Common myeloid progenitor, CD34-positive (primary cell): ENCODE measurements at regions not wholly inside any gene's neighbourhood (a gene's known extent, or its start where the extent isn't known, plus 50 kb on each side); places are given as distances from the start of the nearest gene placed in this dataset.

Experiments
- CTCF ChIA-PET: fragments of 350-600 bp; sonication (Branson Sonifier 250); formaldehyde crosslinking; loops from one replicate; lab custom pipeline; 2021; ENCODE audit warnings: antibody characterized with exemption; lab: Charles Lee
- POLR2A ChIA-PET: fragments of 350-600 bp; sonication (Branson Sonifier 250); formaldehyde crosslinking; loops from one replicate; lab custom pipeline; 2021; ENCODE audit warnings: antibody characterized with exemption; lab: Charles Lee
- DNase-seq, 3 donors: peaks; one replicate each; pipeline versions ENCODE4 v3.0.0 to v3.0.0-alpha.2; 2013
- H3K27ac ChIP-seq, 2 experiments: 1 replicate in 1 of 2; 2 replicates in 1 of 2; pipeline ENCODE4 v1.7.0; 2013; ENCODE audit warnings: inconsistent platforms in 2 of 2, low read length in 2 of 2, mild to moderate bottlenecking in 2 of 2, low read depth in 1 of 2, moderate library complexity in 1 of 2; ENCODE audit not compliant: severe bottlenecking in 2 of 2, insufficient read depth in 1 of 2, poor library complexity in 1 of 2
- H3K27me3 ChIP-seq, 5 experiments: replicated peaks in 2 of 5; 1 replicate in 3 of 5; 2 replicates in 2 of 5; pipeline versions ENCODE4 v1.6.1 to v1.7.0; 2013; ENCODE audit warnings: low read length in 4 of 5, mild to moderate bottlenecking in 2 of 5, moderate library complexity in 2 of 5, inconsistent platforms in 1 of 5; ENCODE audit not compliant: insufficient read depth in 5 of 5, control insufficient read depth in 4 of 5
- H3K36me3 ChIP-seq, 4 experiments: 1 replicate in 2 of 4; 2 replicates in 2 of 4; pipeline versions ENCODE4 v1.6.1 to v1.7.0; 2013; ENCODE audit warnings: low read length in 3 of 4, control low read depth in 1 of 4, mild to moderate bottlenecking in 1 of 4; ENCODE audit not compliant: control insufficient read depth in 4 of 4, insufficient read depth in 4 of 4
- H3K4me1 ChIP-seq, 4 experiments: 1 replicate in 3 of 4; 2 replicates in 1 of 4; pipeline versions ENCODE4 v1.6.1 to v1.7.1; 2013; ENCODE audit warnings: low read length in 3 of 4, mild to moderate bottlenecking in 3 of 4, control low read depth in 1 of 4, inconsistent platforms in 1 of 4, moderate library complexity in 1 of 4; ENCODE audit not compliant: control insufficient read depth in 4 of 4, insufficient read depth in 4 of 4; ENCODE audit errors: control extremely low read depth in 1 of 4
- H3K4me3 ChIP-seq, 7 experiments: 1 replicate in 4 of 7; 2 replicates in 3 of 7; pipeline versions ENCODE4 v1.5.1 to v1.7.0; 2013; ENCODE audit warnings: mild to moderate bottlenecking in 7 of 7, low read length in 6 of 7, moderate library complexity in 6 of 7, inconsistent platforms in 2 of 7, low read depth in 2 of 7, control low read depth in 1 of 7; ENCODE audit not compliant: insufficient read depth in 4 of 7, control insufficient read depth in 1 of 7; ENCODE audit errors: extremely low read depth in 1 of 7
- H3K9me3 ChIP-seq, 5 experiments: 1 replicate in 4 of 5; 2 replicates in 1 of 5; pipeline versions ENCODE4 v1.6.1 to v1.7.1; 2013; ENCODE audit warnings: low read length in 4 of 5, mild to moderate bottlenecking in 2 of 5, inconsistent platforms in 1 of 5, low read depth in 1 of 5, moderate library complexity in 1 of 5; ENCODE audit not compliant: control insufficient read depth in 4 of 5, insufficient read depth in 2 of 5; ENCODE audit errors: control extremely low read depth in 1 of 5
- WGBS: methylation state at CpG from one replicate; pipeline ENCODE4 v1.1.5; 2013; ENCODE audit not compliant: insufficient coverage; 5-methylcytosine and 5-hydroxymethylcytosine counted together

DNA sequence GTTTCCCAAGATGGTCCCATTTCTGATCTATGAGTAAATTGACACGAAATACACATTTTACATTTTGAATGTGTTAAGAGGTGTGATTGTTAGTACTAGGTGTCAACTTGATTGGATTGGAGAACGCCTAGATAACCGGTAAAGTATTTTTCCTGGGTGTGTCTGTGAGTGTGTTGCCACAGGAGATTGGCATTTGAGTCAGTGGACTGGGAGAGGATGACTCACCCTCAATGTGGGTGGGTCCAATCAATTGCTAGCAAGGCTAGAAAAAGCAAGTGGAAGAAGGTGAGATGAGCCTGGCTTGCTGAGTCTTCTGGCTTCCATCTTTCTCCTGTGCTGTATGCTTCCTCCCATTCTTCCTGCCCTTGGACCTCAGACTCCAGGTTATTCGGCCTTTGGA lies 960.7 kb upstream of the PCDH9 start:
- Histone ChIP-seq H3K36me3 (no peaks in the 10 kb centered on the region), H3K4me3 (no peak overlapping the region), H3K27me3 (no peaks in the 10 kb centered on the region), H3K9me3 (no peaks in the 10 kb centered on the region), H3K4me1 (no peaks in the 10 kb centered on the region), H3K27ac (no peak overlapping the region)
- no peak for DNase-seq
- ChIA-PET CTCF (no interaction called here), POLR2A (no interaction called here)
- WGBS = 93% methylated on average over 3 of the region's 4 CpGs

DNA sequence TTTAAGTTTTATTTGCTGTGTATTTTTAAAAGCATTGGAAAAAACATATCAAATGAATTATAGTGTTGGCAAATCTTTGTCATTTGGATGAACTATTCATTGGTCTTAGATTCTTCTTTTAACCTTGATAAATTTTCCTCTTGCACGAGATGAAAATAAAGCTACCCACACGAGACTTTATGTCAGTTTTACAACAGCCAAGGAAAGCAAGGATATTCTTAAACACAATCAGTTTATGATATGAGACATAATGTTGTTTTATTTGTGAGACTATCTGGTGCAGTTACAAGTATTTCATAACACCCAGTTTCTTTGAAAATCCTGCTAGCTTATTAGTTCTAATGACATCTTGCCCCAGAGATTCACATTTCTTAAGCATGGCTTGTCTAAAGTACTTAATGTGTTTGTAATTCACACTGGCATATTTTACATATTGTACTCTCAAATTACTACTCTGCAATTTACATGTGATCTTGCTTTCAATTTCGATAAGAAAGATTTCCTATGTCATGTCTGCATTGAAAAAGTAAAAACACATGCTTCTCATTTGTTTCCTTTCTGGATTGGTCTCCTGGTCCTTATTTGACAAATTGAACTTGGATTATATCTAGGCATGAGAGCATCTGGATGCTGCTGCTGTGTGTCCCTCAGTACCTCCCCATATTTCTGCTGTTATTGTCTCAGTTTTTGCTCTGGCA lies 955.5 kb upstream of the PCDH9 start:
- no peak for DNase-seq
- Histone ChIP-seq H3K4me1 (no peaks in the 10 kb centered on the region), H3K36me3 (no peaks in the 10 kb centered on the region), H3K27ac (no peak overlapping the region), H3K4me3 (no peak overlapping the region), H3K27me3 (no peaks in the 10 kb centered on the region), H3K9me3 (no peaks in the 10 kb centered on the region)
- 22% methylated on average over 1 of the region's 3 CpGs for WGBS
- ChIA-PET POLR2A (no interaction called here), CTCF (no interaction called here)

DNA sequence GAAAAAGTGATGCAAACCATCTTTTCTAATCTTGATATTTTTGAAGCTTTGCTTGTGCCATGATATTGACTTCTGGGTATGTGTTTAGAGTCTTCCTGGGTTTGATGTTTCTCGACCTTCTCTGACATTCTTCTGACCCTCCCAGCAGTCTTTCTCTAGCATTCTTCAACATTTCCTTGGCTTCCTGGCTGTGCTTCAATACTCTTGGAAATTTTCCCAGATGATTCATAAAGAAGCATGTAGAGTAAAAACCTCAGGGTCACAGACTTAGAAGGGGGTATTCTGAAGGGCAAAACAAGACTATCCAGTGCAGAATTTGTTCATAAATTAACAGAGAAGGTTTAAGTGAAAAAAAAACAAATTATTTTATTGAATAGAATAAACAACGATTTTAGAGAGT lies 946.3 kb upstream of the PCDH9 start:
- H3K27me3 ChIP-seq = no peaks in the 10 kb centered on the region
- DNase-seq = no peak
- no peak overlapping the region for H3K27ac ChIP-seq
- WGBS = no CpG with 5 or more reads among the region's 2 CpGs
- POLR2A ChIA-PET = interaction anchor here (0.7 kb wide), 1 partner anchor 818 kb away, joined by 3 read pairs; no protein-coding TSS in a partner anchor
- H3K4me3 ChIP-seq = no peak overlapping the region
- CTCF ChIA-PET = no interaction called here
- H3K4me1 ChIP-seq = peaks cover 0 to 5% (median 0%) of the 10 kb centered on the region in 4 experiments
- no peaks in the 10 kb centered on the region for H3K36me3 ChIP-seq
- peaks cover 0 to 4% (median 0%) of the 10 kb centered on the region in 5 experiments for H3K9me3 ChIP-seq

DNA sequence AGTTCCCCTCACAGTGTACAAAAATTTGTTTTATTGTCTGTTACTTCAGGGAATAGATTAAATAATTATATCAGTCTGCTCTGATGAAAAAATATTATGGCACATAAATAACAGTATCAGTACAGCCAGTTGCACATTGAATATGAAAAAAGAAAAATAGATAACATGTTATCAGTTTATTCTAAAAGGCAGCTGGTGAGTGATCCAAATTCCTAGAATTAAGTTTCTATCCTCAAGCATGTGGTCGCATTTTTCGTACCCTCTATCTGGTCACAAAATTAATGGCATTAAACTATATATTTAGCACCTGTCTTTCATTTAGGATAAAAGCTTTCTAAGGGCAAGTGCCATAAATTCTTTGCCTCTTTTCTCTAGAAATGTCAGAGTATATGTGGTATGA lies 944.8 kb upstream of the PCDH9 start:
- Histone ChIP-seq H3K4me3 (no peak overlapping the region), H3K36me3 (no peaks in the 10 kb centered on the region), H3K27me3 (no peaks in the 10 kb centered on the region), H3K9me3 (peaks cover 0 to 5% (median 3%) of the 10 kb centered on the region in 5 experiments), H3K4me1 (peaks cover 0 to 5% (median 0%) of the 10 kb centered on the region in 4 experiments), H3K27ac (no peak overlapping the region)
- POLR2A ChIA-PET = no interaction called here
- CTCF ChIA-PET = no interaction called here
- WGBS = no CpG with 5 or more reads among the region's 2 CpGs
- no peak for DNase-seq

DNA sequence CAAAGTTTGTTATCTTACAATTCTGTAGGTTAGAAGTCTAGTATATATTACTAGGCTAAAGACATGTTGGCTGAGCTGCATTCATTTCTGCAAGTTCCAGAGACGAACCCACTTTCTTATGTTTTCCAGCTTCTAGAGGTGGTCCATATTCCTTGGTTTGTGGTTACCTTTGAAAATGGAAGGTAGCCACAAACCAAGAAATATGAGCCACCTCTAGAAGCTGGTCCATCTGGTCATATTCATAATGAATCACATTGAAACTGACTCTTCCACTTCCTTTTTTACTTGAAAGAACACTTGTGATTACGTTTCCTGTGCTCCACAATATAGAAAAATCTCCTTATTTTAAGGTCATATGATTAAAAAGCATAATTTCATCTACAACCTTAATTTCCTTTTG lies 943.0 kb upstream of the PCDH9 start:
- Histone ChIP-seq H3K36me3 (no peaks in the 10 kb centered on the region), H3K27me3 (no peaks in the 10 kb centered on the region), H3K9me3 (peaks cover 0 to 5% (median 3%) of the 10 kb centered on the region in 5 experiments), H3K4me3 (no peak overlapping the region), H3K27ac (no peak overlapping the region), H3K4me1 (peaks cover 0 to 5% (median 0%) of the 10 kb centered on the region in 4 experiments)
- WGBS = 78% methylated on average over 1 of the region's 2 CpGs
- DNase-seq = no peak
- POLR2A ChIA-PET = no interaction called here
- CTCF ChIA-PET = no interaction called here

DNA sequence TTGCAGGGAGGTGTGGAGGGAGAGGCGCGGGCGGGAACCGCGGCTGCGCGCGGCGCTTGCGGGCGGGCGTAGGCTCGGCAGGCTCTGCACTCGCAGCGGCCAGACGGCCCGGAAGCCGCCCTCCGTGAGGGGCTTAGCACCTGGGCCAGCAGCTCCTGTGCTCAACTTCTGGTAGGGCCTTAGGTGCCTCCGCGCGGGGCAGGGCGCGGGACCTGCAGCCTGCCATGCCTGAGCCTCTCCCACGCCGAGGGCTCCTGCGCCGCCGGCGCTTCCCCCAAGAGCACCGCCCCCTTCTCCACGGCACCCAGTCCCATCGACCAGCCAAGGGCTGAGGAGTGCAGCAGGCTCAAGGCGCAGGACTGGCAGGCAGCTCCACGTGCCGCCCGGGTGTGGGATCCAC lies 940.8 kb upstream of the PCDH9 start:
- no peak overlapping the region for H3K4me3 ChIP-seq
- WGBS = 97% methylated on average over 27 of the region's 37 CpGs
- no peaks in the 10 kb centered on the region for H3K27me3 ChIP-seq
- H3K4me1 ChIP-seq = peaks cover 0 to 5% (median 0%) of the 10 kb centered on the region in 4 experiments
- DNase-seq = no peak
- no peaks in the 10 kb centered on the region for H3K36me3 ChIP-seq
- H3K9me3 ChIP-seq = peaks cover 0 to 5% (median 3%) of the 10 kb centered on the region in 5 experiments
- ChIA-PET CTCF (no interaction called here), POLR2A (no interaction called here)
- no peak overlapping the region for H3K27ac ChIP-seq

DNA sequence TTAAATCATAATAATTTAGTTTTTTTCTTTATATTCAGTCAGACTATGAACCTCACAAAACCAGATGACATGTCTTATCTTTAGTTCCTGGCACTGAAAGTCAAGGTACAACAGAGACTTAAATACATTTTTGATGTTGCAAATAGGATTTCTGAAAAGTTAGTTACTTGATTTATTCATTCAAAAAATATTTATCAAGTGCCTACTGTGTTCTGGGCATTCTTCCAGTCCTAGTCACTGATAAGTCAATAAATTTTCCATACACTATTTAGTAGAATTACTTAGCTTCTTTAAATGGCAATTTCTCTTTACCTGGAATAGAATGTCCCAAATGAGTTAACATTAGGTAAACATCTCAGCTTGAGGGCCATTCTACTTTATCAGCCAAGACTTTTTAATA lies 938.3 kb upstream of the PCDH9 start:
- POLR2A ChIA-PET = no interaction called here
- Histone ChIP-seq H3K27ac (no peak overlapping the region), H3K4me1 (peaks cover 0 to 5% (median 0%) of the 10 kb centered on the region in 4 experiments), H3K27me3 (no peaks in the 10 kb centered on the region), H3K36me3 (no peaks in the 10 kb centered on the region), H3K4me3 (no peak overlapping the region), H3K9me3 (peaks cover 0 to 5% (median 3%) of the 10 kb centered on the region in 5 experiments)
- DNase-seq = no peak
- CTCF ChIA-PET = no interaction called here
